ENCODE measurements at regions not wholly inside any gene's neighbourhood (a gene's known extent, or its start where the extent isn't known, plus 50 kb on each side); places are given as distances from the start of the nearest gene placed in this dataset.

DNA sequence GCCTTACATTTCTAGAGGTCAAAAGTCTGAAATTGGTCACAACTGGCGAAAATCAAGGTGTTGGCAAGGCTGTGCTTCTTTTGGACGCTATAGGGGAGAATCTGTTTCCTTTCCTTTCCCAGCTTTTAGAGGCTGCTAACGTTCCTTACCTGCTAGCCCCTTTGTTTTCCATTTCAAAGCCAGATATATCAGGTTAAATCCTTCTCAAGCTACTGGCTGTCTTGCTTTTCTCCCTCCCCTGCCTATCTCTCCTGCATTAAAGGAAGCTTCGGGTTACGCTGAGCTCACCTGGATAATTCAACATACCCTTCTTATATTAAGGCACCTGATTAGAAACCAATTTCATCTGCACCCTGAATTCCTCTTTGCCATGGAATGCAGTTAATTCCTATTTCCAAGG, 1569.7 kb upstream of the SLC10A2 start:
- H3K9me3 ChIP-seq (ENCODE audit: low read depth) = no peaks in the 10 kb centered on the region
- H4K20me1 ChIP-seq (ENCODE audit: insufficient read depth) = no peaks in the 10 kb centered on the region
- H2AFZ ChIP-seq = no peak overlapping the region
- in situ Hi-C loops (cut with MboI) = no loop called here
- no peaks in the 10 kb centered on the region for H3K9me2 ChIP-seq (ENCODE audit: insufficient read depth)
- H3K4me1 ChIP-seq (ENCODE audit: insufficient read depth) = no peaks in the 10 kb centered on the region
- H3K27me3 ChIP-seq (replicated peaks; ENCODE audit: insufficient read depth) = no peaks in the 10 kb centered on the region
- H3F3A ChIP-seq (ENCODE audit: insufficient read depth) = no peaks in the 10 kb centered on the region
- H3K4me2 ChIP-seq (ENCODE audit: unreplicated experiment) = no peak overlapping the region
- no peaks in the 10 kb centered on the region for H3K36me3 ChIP-seq (ENCODE audit: low read depth)
- H3K9ac ChIP-seq = no peak overlapping the region
- TF ChIP-seq EZH2phosphoT487 (IDR thresholded peaks at IDR 0.05; ENCODE audit: insufficient read depth, low read depth) = no peak
- no peak for TF ChIP-seq EZH2 (IDR thresholded peaks at IDR 0.05; ENCODE audit: insufficient read depth, poor library complexity, severe bottlenecking)
- H3K79me2 ChIP-seq (ENCODE audit: insufficient read depth) = no peaks in the 10 kb centered on the region
- H3K27ac ChIP-seq = no peak overlapping the region
- no peak overlapping the region for H3K4me3 ChIP-seq
- 22 to 26% methylated on average over 5 of the region's 5 CpGs for WGBS, 2 experiments (ENCODE audit: low coverage in 1 of 2, low lambda C conversion rate in 2 of 2, missing lambda C conversion rate in 2 of 2)
- no peak for DNase-seq

- in situ Hi-C loops (cut with MboI) = no loop called here
- H3K36me3 ChIP-seq (ENCODE audit: low read depth) = no peaks in the 10 kb centered on the region
- no peak overlapping the region for H3K4me3 ChIP-seq
- no peak for DNase-seq
- H3K4me2 ChIP-seq (ENCODE audit: unreplicated experiment) = no peak overlapping the region
- no peaks in the 10 kb centered on the region for H3K79me2 ChIP-seq (ENCODE audit: insufficient read depth)
- H3K27me3 ChIP-seq (replicated peaks; ENCODE audit: insufficient read depth) = no peaks in the 10 kb centered on the region
- TF ChIP-seq EZH2 (IDR thresholded peaks at IDR 0.05; ENCODE audit: insufficient read depth, poor library complexity, severe bottlenecking) (no peak), EZH2phosphoT487 (IDR thresholded peaks at IDR 0.05; ENCODE audit: insufficient read depth, low read depth) (no peak)
- no peak overlapping the region for H3K9ac ChIP-seq
- H3F3A ChIP-seq (ENCODE audit: insufficient read depth) = no peaks in the 10 kb centered on the region
- no peaks in the 10 kb centered on the region for H3K9me3 ChIP-seq (ENCODE audit: low read depth)
- WGBS, 2 experiments (ENCODE audit: low coverage in 1 of 2, low lambda C conversion rate in 2 of 2, missing lambda C conversion rate in 2 of 2) = 26 to 27% methylated on average over 2 of the region's 2 CpGs
- no peak overlapping the region for H2AFZ ChIP-seq
- H3K9me2 ChIP-seq (ENCODE audit: insufficient read depth) = no peaks in the 10 kb centered on the region
- no peak overlapping the region for H3K27ac ChIP-seq
- H4K20me1 ChIP-seq (ENCODE audit: insufficient read depth) = no peaks in the 10 kb centered on the region
- H3K4me1 ChIP-seq (ENCODE audit: insufficient read depth) = no peaks in the 10 kb centered on the region
These were observed 1567.8 kb upstream of the SLC10A2 start for GRCh38 chr13:104634016-104634415.

DNA sequence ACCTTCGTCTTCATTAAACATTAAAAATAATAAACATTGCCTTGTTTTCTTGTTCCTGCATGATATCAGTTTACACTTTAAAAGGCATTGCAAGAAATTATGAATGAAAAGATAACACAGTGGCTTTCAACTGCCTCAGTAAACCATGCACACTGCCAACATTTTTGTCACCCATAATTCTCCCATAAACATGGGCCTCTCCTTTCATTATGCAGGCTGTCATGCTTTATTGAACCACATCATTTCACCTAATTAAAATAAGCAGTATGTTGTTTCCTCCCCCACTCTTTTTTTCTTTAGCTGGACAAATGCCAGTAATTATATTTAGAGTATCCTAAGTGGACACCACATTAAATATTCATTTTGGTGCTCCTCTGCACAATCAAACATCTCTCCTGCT, 1566.5 kb upstream of the SLC10A2 start:
- Histone ChIP-seq H3K4me1 (ENCODE audit: insufficient read depth) (no peaks in the 10 kb centered on the region), H4K20me1 (ENCODE audit: insufficient read depth) (no peaks in the 10 kb centered on the region), H3K9ac (no peak overlapping the region), H3K4me3 (no peak overlapping the region), H3F3A (ENCODE audit: insufficient read depth) (no peaks in the 10 kb centered on the region), H3K27ac (no peak overlapping the region), H3K79me2 (ENCODE audit: insufficient read depth) (no peaks in the 10 kb centered on the region), H3K36me3 (ENCODE audit: low read depth) (no peaks in the 10 kb centered on the region), H3K9me3 (ENCODE audit: low read depth) (no peaks in the 10 kb centered on the region), H3K4me2 (ENCODE audit: unreplicated experiment) (no peak overlapping the region), H3K9me2 (ENCODE audit: insufficient read depth) (no peaks in the 10 kb centered on the region), H2AFZ (no peak overlapping the region), H3K27me3 (replicated peaks; ENCODE audit: insufficient read depth) (no peaks in the 10 kb centered on the region)
- TF ChIP-seq EZH2 (IDR thresholded peaks at IDR 0.05; ENCODE audit: insufficient read depth, poor library complexity, severe bottlenecking) (no peak), EZH2phosphoT487 (IDR thresholded peaks at IDR 0.05; ENCODE audit: insufficient read depth, low read depth) (no peak)
- 2 to 5% methylated on average over 1 of the region's 1 CpG for WGBS, 2 experiments (ENCODE audit: low coverage in 1 of 2, low lambda C conversion rate in 2 of 2, missing lambda C conversion rate in 2 of 2)
- in situ Hi-C loops (cut with MboI) = no loop called here
- DNase-seq = no peak

DNA sequence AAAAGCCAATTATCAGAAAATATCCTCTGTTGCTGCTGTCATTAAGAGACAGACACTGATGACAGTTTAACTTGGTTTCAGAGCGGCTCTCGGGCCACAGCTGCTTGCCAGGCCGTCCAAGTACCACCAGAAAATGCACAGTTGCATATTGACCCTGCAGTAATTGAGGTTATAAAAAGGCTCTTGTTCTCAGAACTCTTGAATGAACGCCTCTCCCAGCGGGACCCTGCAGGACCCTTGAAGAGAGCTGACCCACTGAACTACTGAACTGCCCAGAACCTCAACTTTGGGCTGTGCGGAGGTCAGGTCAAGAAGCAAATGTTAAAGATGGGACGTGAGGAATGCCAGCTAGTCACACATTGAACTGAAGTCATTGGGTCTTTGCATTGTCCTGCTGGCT, 1559.0 kb upstream of the SLC10A2 start:
- no peaks in the 10 kb centered on the region for H3K79me2 ChIP-seq (ENCODE audit: insufficient read depth)
- H2AFZ ChIP-seq = no peak overlapping the region
- no peaks in the 10 kb centered on the region for H3K9me2 ChIP-seq (ENCODE audit: insufficient read depth)
- no peaks in the 10 kb centered on the region for H3F3A ChIP-seq (ENCODE audit: insufficient read depth)
- in situ Hi-C loops (cut with MboI) = no loop called here
- DNase-seq = no peak
- H3K36me3 ChIP-seq (ENCODE audit: low read depth) = no peaks in the 10 kb centered on the region
- no peak overlapping the region for H3K27ac ChIP-seq
- no peak overlapping the region for H3K4me2 ChIP-seq (ENCODE audit: unreplicated experiment)
- no peak overlapping the region for H3K4me3 ChIP-seq
- H3K9ac ChIP-seq = no peak overlapping the region
- WGBS, 2 experiments (ENCODE audit: low coverage in 1 of 2, low lambda C conversion rate in 2 of 2, missing lambda C conversion rate in 2 of 2) = 7 to 8% methylated on average over 7 of the region's 7 CpGs
- TF ChIP-seq EZH2phosphoT487 (IDR thresholded peaks at IDR 0.05; ENCODE audit: insufficient read depth, low read depth) (no peak), EZH2 (IDR thresholded peaks at IDR 0.05; ENCODE audit: insufficient read depth, poor library complexity, severe bottlenecking) (no peak)
- no peaks in the 10 kb centered on the region for H3K4me1 ChIP-seq (ENCODE audit: insufficient read depth)
- no peaks in the 10 kb centered on the region for H4K20me1 ChIP-seq (ENCODE audit: insufficient read depth)
- no peaks in the 10 kb centered on the region for H3K9me3 ChIP-seq (ENCODE audit: low read depth)
- H3K27me3 ChIP-seq (replicated peaks; ENCODE audit: insufficient read depth) = no peaks in the 10 kb centered on the region

- Histone ChIP-seq H3K9me3 (ENCODE audit: low read depth) (no peaks in the 10 kb centered on the region), H3K9me2 (ENCODE audit: insufficient read depth) (no peaks in the 10 kb centered on the region), H4K20me1 (ENCODE audit: insufficient read depth) (no peaks in the 10 kb centered on the region), H3K4me2 (ENCODE audit: unreplicated experiment) (no peak overlapping the region), H3F3A (ENCODE audit: insufficient read depth) (no peaks in the 10 kb centered on the region), H3K4me3 (no peak overlapping the region), H3K4me1 (ENCODE audit: insufficient read depth) (no peaks in the 10 kb centered on the region), H3K9ac (no peak overlapping the region), H3K36me3 (ENCODE audit: low read depth) (no peaks in the 10 kb centered on the region), H3K27ac (no peak overlapping the region), H3K79me2 (ENCODE audit: insufficient read depth) (no peaks in the 10 kb centered on the region), H3K27me3 (replicated peaks; ENCODE audit: insufficient read depth) (no peaks in the 10 kb centered on the region), H2AFZ (no peak overlapping the region)
- in situ Hi-C loops (cut with MboI) = no loop called here
- DNase-seq = no peak
- WGBS, 2 experiments (ENCODE audit: low coverage in 1 of 2, low lambda C conversion rate in 2 of 2, missing lambda C conversion rate in 2 of 2) = 21 to 29% methylated on average over 3 of the region's 3 CpGs
- TF ChIP-seq EZH2phosphoT487 (IDR thresholded peaks at IDR 0.05; ENCODE audit: insufficient read depth, low read depth) (no peak), EZH2 (IDR thresholded peaks at IDR 0.05; ENCODE audit: insufficient read depth, poor library complexity, severe bottlenecking) (no peak)
These were observed 1550.8 kb upstream of the SLC10A2 start for GRCh38 chr13:104616990-104617389.
